ENCODE measurements at regions not wholly inside any gene's neighbourhood (a gene's known extent, or its start where the extent isn't known, plus 50 kb on each side); places are given as distances from the start of the nearest gene placed in this dataset.

DNA sequence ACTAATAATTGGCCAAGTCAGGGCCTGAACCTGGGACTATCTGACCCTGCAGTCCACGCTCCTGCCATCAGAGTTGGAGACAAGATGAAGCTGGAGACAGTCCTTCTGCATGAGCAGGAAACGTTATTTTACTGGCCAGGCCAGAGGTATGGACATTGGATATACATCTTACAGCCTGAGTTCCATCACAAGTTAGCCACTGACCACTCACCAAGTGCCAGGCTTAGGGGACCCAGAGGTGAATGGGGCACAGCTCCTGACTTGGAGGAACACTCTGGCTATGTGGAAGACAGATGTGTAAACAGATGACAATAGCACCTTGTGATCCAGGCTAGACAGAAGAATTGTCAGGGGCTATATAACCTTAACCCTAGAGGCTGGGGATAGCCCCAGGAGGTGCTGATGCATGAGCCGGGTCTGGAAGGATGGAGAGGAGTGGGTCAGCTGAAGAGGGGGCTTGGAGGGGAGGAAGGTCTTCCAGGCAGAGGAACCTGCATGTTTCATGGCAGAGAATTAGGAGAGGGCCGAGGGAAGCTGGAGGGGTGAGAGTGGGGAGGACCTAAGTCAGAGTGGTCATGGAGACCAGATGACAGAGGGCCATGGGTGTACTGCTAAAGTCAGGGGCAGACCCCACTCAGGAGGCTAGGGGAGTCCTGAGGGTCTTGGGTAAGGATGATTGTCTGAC lies 52.5 kb upstream of the DMRTB1 start:
- no peak for DNase-seq (ENCODE audit: low read depth, low spot score)
- Mint-ChIP-seq H3K4me1 (peaks cover 21% of the 10 kb centered on the region), H3K4me3 (no peak overlapping the region), H3K27me3 (ENCODE audit: low read depth) (peaks cover 5% of the 10 kb centered on the region), H3K36me3 (ENCODE audit: low read depth) (no peaks in the 10 kb centered on the region), H3K9me3 (no peaks in the 10 kb centered on the region), H3K27ac (ENCODE audit: unreplicated experiment) (no peak overlapping the region)
- TF ChIP-seq, protein P1, sequence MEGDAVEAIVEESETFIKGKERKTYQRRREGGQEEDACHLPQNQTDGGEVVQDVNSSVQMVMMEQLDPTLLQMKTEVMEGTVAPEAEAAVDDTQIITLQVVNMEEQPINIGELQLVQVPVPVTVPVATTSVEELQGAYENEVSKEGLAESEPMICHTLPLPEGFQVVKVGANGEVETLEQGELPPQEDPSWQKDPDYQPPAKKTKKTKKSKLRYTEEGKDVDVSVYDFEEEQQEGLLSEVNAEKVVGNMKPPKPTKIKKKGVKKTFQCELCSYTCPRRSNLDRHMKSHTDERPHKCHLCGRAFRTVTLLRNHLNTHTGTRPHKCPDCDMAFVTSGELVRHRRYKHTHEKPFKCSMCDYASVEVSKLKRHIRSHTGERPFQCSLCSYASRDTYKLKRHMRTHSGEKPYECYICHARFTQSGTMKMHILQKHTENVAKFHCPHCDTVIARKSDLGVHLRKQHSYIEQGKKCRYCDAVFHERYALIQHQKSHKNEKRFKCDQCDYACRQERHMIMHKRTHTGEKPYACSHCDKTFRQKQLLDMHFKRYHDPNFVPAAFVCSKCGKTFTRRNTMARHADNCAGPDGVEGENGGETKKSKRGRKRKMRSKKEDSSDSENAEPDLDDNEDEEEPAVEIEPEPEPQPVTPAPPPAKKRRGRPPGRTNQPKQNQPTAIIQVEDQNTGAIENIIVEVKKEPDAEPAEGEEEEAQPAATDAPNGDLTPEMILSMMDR (conservative IDR thresholded peaks at IDR 0.05): no peak

DNA sequence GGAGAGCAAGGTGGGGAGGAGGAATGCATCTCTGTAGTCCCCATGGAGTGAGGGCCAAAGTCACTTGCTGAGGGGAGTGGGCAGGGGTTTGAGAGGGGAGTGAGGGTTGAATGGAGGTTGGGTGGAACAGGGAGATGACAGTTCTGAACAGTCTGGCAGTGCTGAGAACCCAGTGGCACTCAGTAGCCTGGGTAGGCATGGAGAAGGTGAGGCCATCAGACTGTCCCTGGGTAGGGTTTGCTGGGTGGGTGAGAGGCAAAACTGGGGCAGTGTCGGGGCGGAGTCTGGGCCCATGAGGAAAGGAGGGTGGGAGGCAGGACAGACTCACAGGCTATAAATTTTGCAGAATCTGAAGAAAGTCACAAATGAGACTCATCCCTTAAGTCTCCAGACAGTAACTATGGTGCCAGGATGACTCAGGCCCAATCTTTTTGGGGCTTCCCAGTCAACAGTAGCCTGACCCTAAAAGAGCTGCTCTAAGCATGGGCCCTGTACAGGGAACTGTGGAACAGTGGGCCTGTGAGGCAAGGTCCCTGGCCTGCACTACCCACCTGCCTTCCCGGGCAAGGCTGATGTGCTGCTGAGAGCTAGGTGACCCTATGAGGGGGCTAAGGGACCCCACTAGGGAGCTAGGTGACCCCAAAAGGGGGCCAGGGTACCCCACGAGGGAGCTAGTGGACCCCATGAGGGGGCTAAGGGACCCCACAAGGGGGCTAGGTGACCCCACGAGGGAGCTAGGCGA lies 51.0 kb upstream of the DMRTB1 start:
- Mint-ChIP-seq H3K4me3 (no peak overlapping the region), H3K9me3 (no peaks in the 10 kb centered on the region), H3K27ac (ENCODE audit: unreplicated experiment) (peak overlapping the region; percentile 24), H3K36me3 (ENCODE audit: low read depth) (no peaks in the 10 kb centered on the region), H3K4me1 (peaks cover 31% of the 10 kb centered on the region), H3K27me3 (ENCODE audit: low read depth) (peaks cover 6% of the 10 kb centered on the region)
- no peak for DNase-seq (ENCODE audit: low read depth, low spot score)
- TF ChIP-seq, protein P1 (conservative IDR thresholded peaks at IDR 0.05): no peak

DNA sequence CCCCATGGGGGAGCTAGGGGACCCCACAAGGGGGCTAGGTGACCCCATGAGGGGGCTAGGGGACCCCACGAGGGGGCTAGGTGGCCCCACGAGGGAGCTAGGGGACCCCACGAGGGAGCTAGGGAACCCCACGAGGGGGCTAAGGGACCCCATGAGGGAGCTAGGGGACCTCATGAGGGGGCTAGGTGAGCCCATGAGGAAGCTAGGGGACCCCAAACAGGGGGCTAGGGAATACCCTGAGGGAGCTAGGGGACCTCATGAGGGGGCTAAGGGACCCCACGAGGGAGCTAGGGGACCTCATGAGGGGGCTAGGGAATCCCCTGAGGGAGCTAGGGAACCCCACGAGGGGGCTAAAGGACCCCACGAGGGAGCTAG lies 50.5 kb upstream of the DMRTB1 start:
- peaks cover 6% of the 10 kb centered on the region for H3K27me3 Mint-ChIP-seq (ENCODE audit: low read depth)
- H3K36me3 Mint-ChIP-seq (ENCODE audit: low read depth): no peaks in the 10 kb centered on the region
- no peak overlapping the region for H3K27ac Mint-ChIP-seq (ENCODE audit: unreplicated experiment)
- peaks cover 33% of the 10 kb centered on the region for H3K4me1 Mint-ChIP-seq
- TF ChIP-seq, protein P1 (conservative IDR thresholded peaks at IDR 0.05): no peak
- no peak overlapping the region for H3K4me3 Mint-ChIP-seq
- no peaks in the 10 kb centered on the region for H3K9me3 Mint-ChIP-seq
- DNase-seq (ENCODE audit: low read depth, low spot score): no peak

DNA sequence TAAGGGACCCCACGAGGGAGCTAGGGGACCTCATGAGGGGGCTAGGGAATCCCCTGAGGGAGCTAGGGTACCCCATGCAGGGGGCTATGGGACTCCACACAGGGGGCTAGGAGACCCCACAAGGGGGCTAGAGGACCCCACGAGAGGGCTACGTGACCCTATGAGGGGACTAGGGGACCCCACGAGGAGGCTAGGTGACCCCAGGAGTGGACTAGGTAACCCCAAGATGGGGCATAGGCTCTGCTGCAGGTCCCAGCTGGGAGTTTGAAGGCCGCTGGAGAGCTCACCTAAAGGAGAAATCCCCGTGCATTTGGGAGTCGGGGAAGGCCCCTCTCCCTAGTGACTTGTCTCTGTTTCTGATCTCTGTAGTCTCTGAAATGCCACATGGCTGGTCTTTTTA lies 50.0 kb upstream of the DMRTB1 start:
- DNase-seq (ENCODE audit: low read depth, low spot score): no peak
- Mint-ChIP-seq H3K27me3 (ENCODE audit: low read depth) (peaks cover 6% of the 10 kb centered on the region), H3K36me3 (ENCODE audit: low read depth) (no peaks in the 10 kb centered on the region), H3K9me3 (no peaks in the 10 kb centered on the region), H3K4me3 (no peak overlapping the region), H3K27ac (ENCODE audit: unreplicated experiment) (peak overlapping the region; percentile 10), H3K4me1 (peaks cover 33% of the 10 kb centered on the region)
- TF ChIP-seq, protein P1 (conservative IDR thresholded peaks at IDR 0.05): no peak

All from neural crest cell (in vitro differentiated cells).